SKM-1 (cell line): ENCODE measurements at regions not wholly inside any gene's neighbourhood (a gene's known extent, or its start where the extent isn't known, plus 50 kb on each side); places are given as distances from the start of the nearest gene placed in this dataset.

Source experiments
- DNase-seq: peaks from one replicate; lab custom pipeline; 2025; ENCODE audit not compliant: unreplicated experiment; lab: John Stamatoyannopoulos, UW

DNA sequence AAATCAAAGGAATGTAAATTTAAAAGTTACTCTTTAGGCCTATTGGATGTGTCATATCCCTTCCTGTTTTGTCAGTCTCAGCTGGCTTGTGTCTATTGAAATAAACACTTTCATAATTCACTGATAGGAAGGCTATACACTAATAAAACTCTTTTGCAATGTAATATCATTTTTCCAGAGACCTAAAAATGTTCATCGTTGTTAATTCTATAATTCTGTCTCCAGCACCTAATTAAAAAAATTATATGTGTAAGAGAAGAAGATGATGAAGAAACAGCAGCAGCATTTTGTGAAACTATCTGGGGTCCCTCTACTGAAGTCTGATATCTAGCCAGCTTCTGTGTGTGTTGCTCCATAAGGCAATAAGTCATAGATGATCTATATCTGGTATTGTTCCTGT is 602.7 kb downstream of the ETV1 start:
- DNase-seq: no peak

- no peak for DNase-seq
Measured at GRCh38 chr7:13407911-13408310, 581.6 kb downstream of the ETV1 start.

DNA sequence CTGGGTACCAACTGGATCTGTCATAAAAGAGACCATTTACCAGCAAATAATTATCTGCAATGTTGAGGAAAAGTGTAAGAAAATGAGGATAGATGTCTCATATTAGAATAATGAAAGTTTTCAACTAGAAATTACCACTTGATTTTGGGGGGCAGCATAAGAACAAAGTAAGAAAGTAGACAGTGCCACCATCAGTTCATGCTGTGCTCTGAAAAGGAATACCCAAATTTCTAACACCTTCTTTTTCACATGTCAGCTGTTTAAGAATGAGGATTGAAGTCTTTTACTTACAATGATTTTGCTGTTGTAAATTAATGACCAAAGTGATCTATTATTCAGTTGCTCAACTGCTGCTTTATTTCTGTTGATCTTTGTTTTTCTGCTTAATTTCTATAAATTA is 578.3 kb downstream of the ETV1 start:
- DNase-seq: no peak

GRCh38 chr7:13411636-13412035 is 577.8 kb downstream of the ETV1 start:
- no peak for DNase-seq

DNA sequence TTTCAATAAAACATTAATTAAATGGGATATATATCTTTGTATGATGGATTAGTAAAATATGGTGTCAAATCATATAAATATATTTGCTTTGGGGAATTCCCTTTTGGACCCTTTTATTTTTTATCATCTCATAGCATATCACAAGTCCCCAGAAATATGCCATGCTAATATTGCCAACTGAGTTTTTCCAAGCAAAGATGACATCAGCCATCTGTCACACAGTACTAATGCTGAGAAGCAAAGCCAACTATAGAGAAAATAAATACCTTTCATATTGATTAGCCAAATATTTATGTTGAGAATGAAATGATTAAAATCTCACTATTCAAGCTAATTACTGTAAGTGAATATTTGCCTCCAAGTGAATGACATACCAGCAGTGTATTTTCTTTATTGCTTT is 575.3 kb downstream of the ETV1 start:
- no peak for DNase-seq

GRCh38 chr7:13414661-13415107 is 574.8 kb downstream of the ETV1 start:
- no peak for DNase-seq

- DNase-seq: no peak
Measured at GRCh38 chr7:13416071-13416470, 573.4 kb downstream of the ETV1 start.

GRCh38 chr7:13416544-13416943 is 572.9 kb downstream of the ETV1 start:
- DNase-seq: no peak

GRCh38 chr7:13420726-13421125 is 568.7 kb downstream of the ETV1 start:
- DNase-seq: no peak

- DNase-seq: no peak
Measured at GRCh38 chr7:13421776-13422175, 567.7 kb downstream of the ETV1 start.

DNA sequence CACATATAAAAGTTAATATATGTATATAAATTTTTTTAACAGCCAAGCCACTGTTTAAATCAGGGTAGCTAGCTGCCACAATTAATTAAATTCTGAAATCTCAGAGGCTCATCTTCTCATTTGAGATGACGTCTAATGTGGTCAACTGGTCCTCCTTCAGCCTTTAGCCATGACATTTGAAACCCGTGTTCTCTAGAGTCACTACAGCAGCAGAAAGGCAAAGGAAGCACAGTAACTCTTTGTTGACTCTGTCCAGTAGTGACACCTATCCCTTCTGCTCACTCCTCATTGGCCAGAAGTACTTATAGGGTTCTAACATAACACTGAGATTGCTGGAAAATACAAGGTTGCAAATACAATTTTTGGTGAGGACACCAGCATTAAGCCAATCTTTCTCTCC is 555.5 kb downstream of the ETV1 start:
- DNase-seq: no peak

DNA sequence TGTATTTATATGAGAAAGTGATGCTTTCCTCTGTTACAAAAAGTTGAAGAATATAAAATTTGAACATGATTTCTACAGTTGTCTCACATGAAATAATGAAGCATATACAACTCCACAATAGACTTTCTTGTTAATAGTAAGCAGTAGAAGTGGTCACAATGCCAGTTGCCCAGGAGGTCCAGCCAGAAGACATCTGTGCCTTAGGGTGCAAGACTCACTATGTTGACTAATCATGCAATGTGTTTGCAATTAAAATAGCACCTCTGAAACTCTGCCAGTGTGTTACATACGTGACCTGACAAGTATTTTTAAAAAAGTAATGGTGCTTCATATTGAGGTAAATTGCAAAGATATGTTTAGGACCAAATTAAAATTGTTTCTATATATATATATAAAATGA is 547.2 kb downstream of the ETV1 start:
- no peak for DNase-seq

DNA sequence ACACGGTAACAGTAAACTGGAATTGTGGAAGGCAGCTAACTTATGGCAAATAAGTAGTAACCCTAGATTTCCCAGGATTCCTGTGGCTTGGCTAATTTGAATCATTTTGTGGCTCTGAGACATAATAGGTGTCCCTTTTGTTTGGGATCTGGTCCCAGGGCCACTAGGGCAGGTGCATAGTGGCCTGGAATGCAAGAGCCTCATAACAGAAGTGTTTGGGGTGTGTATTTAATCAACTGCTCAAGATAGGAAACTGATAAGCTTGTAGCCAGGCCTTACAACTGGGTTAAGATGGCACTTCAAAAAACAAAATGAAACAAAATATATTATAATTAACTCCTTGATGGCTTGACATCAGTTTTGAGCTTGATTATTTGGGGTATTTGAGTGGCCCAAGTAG is 541.8 kb downstream of the ETV1 start:
- no peak for DNase-seq

GRCh38 chr7:13448243-13448642 is 541.2 kb downstream of the ETV1 start:
- DNase-seq: peak; percentile 5

- no peak for DNase-seq
Measured at GRCh38 chr7:13449460-13449859, 540.0 kb downstream of the ETV1 start.

GRCh38 chr7:13454916-13455592 is 534.4 kb downstream of the ETV1 start:
- DNase-seq: no peak

- DNase-seq: no peak
Measured at GRCh38 chr7:13457790-13458189, 531.7 kb downstream of the ETV1 start.

DNA sequence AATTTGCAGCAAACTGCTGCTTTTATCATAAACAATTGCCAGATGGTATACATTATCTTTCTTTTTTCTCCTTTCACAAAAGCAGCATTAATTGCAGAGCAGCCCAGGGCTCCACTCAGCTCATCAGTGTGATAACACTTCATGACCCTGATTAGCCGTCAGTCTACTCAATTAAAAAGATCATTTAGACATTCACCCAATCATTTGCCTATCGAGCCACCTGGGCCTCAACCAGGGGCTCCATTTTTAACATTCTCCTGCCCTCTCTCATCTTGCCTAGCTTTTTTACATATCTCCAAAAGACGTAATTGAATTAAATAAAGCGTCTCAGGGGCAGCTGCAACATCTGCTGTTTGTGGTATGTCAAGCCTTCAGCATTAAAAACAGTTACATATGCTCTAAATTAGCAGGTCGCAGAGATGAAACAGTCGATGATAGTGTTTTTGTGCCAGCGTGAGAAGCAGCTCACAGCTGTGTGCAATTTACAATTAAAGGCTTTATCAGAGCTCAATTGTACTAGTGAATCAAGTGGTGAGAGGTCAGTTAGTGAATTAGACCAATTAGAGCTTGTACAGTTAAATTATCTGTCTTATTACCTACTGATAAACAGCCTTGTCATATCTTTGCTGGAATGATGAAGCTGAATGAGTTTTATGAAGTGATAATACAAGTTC is 522.5 kb downstream of the ETV1 start:
- no peak for DNase-seq

DNA sequence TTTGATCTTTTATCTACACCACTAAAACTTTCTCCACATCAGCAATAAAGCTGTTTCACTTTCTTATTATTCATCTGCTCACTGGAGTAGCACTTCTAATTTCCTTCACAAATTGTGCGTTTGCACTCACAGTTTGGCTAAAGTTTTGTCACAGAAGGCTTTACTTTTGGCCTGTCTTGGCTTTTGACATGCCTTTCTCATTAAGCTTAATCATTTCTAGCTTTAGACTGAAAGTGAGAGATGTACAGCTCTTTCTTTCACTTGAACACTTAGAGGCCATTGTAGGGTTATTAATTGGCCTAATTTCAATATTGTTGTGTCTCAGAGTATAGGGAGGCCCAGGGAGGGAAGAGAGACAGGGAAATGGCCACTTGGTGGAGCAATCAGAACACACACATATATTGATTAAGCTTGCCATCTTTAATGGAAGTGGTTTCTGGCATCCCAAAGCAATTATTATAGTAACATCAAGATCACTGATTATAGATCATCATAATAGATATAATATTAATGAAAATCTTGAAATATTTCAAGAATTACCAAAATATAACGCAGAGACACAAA is 512.5 kb downstream of the ETV1 start:
- DNase-seq: no peak

GRCh38 chr7:13489386-13489785 is 500.1 kb downstream of the ETV1 start:
- DNase-seq: no peak

DNA sequence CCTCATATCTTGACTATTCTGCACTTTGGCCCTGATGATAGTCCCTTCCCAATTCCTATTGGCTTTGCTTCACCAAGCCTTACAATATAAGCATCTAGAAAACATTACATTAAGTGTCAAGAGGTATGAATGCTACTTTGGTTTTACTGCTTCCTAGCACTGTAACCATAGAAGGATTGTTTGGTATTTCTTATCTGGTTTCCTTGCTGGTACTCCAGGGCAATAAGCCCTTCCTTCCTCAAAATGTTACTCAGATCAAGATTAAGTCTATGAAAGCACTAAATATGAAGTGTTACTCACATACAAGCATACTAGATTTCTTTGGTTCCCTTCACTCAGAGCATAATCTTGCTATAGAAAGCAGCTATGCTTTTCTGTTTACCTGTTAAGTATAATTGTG is 492.5 kb downstream of the ETV1 start:
- no peak for DNase-seq

- no peak for DNase-seq
Measured at GRCh38 chr7:13508586-13508985, 480.9 kb downstream of the ETV1 start.

GRCh38 chr7:13518738-13519137 is 470.7 kb downstream of the ETV1 start:
- DNase-seq: no peak
